GM21360 (cell line): ENCODE measurements at regions not wholly inside any gene's neighbourhood (a gene's known extent, or its start where the extent isn't known, plus 50 kb on each side); places are given as distances from the start of the nearest gene placed in this dataset.

Experiments
- ATAC-seq: cut with Tn5 transposase; IDR thresholded peaks from one replicate; pipeline ENCODE4 v1.9.1; 2021; ENCODE audit warnings: mild to moderate bottlenecking, moderate library complexity; ENCODE audit not compliant: unreplicated experiment

- no peak for ATAC-seq
Observed at GRCh38 chr1:193520472-193520871, 334.1 kb upstream of the B3GALT2 start.

DNA sequence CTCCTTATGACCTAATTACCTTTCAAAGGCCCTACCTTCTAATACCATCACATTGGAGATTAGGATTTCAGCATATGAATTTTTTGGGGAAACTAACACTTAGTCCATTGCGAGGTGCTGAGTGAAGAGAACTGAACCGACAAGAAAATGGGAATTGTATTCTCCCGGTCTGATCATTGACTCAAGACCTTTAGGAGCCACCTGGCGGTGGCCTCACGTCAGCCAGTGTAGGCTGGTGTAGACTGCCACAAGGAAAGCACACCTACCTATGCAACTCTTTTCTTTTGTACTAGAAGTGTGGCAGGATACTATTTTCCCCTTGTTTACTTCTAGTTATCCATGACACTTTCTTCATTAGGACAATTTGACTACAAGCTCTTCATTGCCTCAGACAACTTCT is 333.5 kb upstream of the B3GALT2 start:
- ATAC-seq = no peak

GRCh38 chr1:193516755-193517388 is 330.5 kb upstream of the B3GALT2 start:
- ATAC-seq = no peak

GRCh38 chr1:193514397-193514796 is 328.0 kb upstream of the B3GALT2 start:
- no peak for ATAC-seq

DNA sequence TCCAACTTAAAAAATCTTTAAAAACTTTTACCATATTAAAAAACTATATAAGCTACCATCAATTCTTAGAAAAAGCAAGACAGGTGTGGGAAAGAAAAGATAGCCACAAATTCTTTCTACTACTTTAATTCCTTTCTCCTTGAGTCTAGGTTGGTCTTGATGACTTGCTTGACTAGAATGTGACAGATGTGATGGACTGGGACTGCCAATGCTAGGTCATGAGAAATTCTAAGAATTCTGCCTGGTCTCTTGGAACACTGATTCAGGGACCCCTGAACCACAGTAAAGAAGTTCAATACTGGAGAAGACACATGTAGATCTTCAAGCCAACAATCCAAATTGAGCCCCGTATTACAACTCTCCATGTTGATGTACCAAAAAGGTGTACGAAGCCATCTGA is 326.6 kb upstream of the B3GALT2 start:
- no peak for ATAC-seq

- no peak for ATAC-seq
Observed at GRCh38 chr1:193504920-193505319, 318.5 kb upstream of the B3GALT2 start.

- ATAC-seq = no peak
Observed at GRCh38 chr1:193498088-193498655, 311.8 kb upstream of the B3GALT2 start.

- ATAC-seq = no peak
Observed at GRCh38 chr1:193494368-193494767, 308.0 kb upstream of the B3GALT2 start.

DNA sequence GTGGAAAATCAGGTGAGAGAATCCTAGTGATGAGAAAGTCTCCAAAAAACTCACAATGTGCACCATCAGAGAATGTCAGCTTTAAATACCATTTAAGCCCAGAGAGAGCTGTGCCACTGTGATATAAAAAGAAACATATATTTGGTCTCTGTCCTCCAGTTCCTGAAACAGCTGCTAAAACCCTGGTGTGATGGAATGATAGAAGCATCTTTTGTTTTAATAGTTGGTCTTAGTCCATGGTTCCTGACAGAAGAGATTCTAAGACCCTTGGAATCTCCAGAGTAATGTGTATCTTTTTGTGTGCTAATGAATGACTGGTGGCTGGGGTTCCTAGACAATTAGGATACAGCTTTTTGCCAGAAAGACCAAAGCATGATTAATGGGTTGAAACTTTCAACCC is 302.8 kb upstream of the B3GALT2 start:
- no peak for ATAC-seq

- no peak for ATAC-seq
Observed at GRCh38 chr1:193487722-193488121, 301.3 kb upstream of the B3GALT2 start.

DNA sequence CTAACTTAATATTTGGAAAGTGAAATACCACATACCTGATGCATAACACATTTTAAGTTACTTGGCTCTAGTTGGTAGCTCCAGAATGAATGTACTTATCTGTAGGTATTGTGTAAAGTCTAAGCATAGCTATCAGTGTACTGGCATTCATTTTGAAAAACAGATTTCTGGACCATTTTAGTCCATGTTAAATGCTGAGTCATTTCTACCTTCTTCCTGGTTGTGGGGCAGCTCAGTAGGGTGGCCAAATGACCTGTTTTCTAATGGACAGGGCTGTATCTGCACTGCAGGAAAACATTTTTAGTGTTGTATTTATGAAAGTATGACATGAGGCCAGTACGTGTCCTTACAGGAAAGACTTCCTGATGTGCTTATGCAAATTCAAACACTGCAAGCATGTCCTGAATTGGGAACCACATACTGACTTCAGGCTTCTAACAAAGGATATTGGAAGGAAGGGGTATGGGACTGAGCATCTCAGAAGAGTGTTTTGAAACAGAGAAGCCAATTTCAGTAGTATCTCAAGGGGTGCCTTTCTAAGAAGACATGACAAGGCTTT is 300.3 kb upstream of the B3GALT2 start:
- no peak for ATAC-seq

- ATAC-seq = no peak
Observed at GRCh38 chr1:193480755-193481154, 294.3 kb upstream of the B3GALT2 start.

DNA sequence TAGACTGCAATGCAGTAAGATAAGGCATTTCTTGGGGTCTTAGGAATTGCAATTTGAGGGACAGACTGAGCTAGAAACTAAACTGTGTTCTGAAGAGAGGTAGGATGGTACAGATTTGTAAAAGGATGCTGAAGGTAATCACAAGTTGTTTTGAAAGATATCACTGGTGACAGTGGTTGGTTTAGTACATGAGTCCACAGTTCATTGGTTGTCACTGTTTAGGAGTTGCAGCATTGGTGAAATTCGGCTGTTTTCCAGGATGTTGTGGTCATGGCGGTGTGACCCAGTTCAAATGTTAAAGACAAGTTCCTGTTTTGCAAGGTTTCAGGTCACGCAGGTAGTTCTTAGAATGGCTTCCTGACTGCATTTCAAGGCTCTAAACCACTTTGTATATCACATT is 292.8 kb upstream of the B3GALT2 start:
- ATAC-seq = peak; percentile 97

GRCh38 chr1:193476748-193477147 is 290.3 kb upstream of the B3GALT2 start:
- no peak for ATAC-seq

- no peak for ATAC-seq
Observed at GRCh38 chr1:193473932-193474331, 287.5 kb upstream of the B3GALT2 start.

DNA sequence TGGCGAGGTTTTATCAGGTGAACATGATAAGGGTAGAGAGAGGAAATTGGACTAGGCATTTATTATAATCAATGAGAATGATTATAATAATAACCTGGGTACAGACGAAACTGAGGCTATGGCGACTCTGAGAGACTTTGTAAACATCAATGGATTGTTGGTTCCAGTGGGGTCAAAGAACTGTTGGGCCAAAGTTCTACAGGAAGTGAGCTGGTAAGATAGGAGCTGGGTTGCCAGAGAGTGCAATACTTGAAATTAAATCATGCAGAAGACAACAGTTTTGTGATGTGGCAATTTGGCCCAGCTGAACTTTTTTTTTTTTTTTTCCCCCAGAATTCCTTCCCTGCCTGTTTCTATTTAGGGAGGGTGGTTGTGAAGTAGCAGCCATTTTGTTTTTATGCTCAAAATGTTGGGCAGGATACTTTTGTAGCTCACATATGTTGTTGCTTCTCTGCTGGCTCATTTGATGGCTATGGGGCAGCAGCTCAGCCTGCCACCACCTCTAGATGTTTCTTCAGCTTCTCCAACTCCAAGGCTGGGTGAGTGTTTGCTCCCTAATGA is 286.5 kb upstream of the B3GALT2 start:
- no peak for ATAC-seq

DNA sequence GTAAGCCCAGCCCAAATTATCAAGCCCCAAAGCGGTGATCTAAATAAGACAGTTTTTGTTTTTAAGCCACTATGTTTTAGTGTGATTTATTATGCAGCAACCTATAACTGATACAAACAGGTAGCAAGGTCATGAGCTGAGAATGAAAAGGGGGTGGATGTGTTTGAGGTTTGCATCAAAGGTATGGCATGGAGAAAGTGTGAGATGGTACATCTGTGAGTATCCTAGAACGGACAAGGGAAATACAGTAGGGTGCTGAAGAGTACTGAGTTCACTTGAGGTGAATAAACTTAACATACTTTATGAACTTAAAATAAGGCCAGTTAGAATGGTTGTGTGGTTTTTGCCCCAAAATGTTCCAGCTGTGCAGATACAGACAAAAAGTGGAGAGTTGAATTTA is 286.0 kb upstream of the B3GALT2 start:
- no peak for ATAC-seq

DNA sequence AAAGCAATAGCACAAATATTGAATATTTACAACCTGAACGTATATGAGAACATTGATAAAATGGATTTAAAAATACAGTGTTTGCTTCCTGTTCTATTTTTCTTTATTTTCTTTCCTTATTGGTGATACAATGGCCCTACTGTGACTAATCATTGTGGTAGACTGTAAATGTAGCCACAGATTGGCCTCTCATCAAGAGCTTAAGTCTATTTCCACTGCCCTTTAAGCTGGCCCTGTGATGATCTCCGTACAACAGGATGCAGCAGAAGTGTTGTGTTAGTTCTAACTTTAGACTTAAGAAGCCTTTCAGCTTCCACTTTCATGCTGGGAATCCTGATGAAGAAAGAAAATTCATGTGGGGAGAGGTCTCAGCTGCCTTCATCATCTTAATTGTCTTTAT is 285.6 kb upstream of the B3GALT2 start:
- no peak for ATAC-seq

GRCh38 chr1:193463326-193463932 is 277.0 kb upstream of the B3GALT2 start:
- no peak for ATAC-seq

DNA sequence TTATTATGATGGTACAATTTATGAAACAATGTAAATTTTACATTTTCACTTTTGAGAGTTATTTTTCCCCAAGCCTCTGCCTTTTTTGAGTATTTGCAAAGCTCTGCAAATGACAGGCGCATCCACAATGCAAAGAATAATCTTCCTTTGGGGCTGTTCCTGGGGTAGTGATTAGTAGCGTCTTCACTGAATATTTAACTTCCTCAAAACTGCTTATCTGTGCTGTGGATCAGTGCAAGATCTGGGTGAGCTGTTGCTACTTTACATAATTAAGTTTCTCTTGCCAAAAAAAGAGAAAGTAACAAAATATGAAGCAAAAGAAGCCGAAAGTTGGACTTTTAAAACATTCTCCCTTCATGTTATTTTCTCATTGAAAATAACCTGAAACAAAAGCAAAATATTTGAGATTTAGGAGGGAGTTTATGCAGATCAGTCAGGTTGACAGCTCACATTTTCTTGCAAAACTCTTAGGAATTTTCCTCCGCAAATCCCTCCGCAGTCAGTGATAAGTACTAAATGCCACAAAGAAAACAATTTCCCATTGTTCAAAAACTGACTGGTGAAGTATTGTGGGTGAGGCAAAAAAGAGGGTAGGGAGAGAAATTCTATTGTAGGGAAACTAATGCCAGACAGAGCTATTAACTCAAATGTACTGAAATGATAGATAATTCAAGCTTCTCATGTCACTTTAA is 276.4 kb upstream of the B3GALT2 start:
- no peak for ATAC-seq

DNA sequence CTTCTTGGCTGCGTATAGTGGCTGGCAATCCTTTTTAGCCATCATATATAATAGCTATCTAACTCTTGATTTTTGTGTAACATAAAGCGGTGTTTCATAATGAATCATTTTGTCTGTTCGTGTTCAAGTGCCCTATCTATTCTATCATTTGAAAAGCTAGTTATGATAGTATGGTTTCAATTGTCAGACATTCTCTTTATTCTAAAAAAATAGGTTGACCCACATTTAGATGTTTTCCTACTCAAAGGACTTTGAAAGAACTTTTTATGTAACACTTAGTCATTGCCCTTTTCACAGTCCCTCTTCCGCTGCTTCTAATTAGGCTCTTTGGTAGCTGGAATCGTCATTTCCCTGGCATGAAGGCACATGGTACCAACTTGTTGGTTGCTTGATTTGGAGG is 272.2 kb upstream of the B3GALT2 start:
- no peak for ATAC-seq
